GM18508 (cell line): ENCODE measurements at regions not wholly inside any gene's neighbourhood (a gene's known extent, or its start where the extent isn't known, plus 50 kb on each side); places are given as distances from the start of the nearest gene placed in this dataset.

Source experiments
- ATAC-seq: cut with Tn5 transposase; IDR thresholded peaks from one replicate; pipeline ENCODE4 v1.9.1; 2021; ENCODE audit warnings: moderate number of reproducible peaks; ENCODE audit not compliant: insufficient read depth, unreplicated experiment

GRCh38 chr2:118479020-118479419, 368.4 kb downstream of the EN1 start:
- ATAC-seq: no peak

DNA sequence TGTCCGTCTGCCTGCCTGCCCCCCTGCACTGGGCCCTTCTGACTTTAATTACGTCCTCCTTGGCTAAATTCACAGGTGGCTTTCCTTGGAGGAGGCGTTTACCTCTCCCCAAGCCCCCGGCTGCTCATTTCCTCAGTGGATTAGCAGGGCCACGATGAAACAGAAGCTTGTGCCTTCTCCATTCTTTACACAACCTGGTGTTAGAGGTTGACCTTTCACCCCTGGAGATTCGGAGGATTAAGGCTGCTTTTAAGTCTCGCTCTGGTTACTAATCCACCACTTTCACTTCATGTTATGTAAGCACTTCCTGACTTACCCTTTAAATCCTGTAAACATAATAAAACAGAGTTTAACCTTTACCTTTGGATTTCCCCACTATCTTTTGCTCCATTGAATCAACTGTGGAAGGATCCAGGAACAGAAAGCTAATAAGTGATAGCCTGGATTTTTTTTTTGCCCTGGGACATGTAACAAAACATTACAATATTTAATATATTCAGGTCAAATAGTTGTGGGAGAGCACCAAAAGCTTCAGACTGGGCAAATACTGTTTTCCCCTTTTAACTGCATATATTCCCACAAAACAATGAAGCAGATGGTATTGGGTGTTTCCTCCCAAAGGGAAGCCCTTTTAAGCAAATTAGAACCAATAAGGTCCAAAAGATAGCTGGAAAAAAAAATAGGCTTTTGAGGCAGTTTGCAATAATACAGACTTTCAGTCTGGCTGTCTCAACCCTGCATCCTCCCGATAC, 370.2 kb downstream of the EN1 start:
- no peak for ATAC-seq

DNA sequence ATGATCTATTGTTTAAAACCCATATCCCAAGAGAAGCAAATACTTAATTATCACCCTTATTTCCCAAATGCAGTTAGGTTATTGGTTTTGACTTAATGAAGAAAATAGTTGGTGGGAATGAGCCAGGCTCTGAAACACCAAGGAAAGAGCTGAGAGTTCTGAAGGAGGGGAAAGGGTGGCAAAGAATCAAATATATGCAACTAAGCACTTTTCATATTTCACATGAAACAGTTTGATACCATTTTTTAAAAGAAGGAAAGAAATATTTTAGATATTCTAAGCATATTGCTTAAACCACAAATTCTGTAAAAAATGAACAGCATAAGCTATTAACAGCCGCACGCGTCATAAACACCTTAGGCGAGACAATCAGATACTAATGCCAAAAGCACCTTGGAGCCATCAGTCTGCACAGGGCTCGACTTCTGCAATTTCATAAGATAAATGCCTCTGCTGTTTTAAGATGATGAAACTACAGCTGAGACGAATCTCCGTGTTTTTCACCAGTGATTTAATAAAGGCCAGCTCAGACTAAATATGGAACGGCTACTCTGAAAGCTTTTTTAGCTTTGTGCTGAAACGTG, 371.7 kb downstream of the EN1 start:
- ATAC-seq: no peak

- no peak for ATAC-seq
Observed at GRCh38 chr2:118474541-118474920, 372.9 kb downstream of the EN1 start.

DNA sequence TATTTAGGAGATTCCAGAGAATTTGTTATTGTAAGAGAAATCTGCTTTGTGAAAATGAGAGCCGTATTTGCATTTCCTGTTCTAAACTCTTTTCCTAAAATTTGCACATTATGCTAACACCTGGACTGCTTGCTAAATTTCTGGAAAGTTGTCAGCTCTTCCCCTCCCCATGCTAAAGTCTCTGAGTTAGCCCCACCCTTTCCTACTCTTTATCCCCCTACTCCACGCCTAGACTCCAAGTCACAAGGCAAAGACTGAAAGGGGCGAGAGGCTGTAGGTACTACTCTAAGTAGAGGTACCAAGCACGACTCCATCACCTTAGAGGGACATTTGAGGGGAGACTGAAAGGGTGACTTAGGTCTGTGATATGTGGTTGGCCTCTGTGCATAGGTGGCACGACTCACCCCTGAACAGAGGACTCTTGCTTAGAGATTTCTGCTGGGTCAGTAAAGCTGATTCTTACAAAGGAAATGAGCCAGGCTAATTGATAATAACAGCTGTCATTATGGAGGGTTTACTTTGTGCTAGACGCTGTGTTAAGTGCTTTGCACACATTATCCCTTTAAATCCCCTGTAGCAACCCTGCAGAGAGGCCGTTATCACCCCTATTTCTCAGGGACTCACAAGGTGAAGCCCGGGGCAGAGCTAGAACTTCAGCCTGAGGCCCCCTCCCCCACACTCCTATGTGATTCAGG, 373.5 kb downstream of the EN1 start:
- no peak for ATAC-seq

- ATAC-seq: no peak
Observed at GRCh38 chr2:118473241-118473640, 374.2 kb downstream of the EN1 start.

GRCh38 chr2:118470297-118470696, 377.2 kb downstream of the EN1 start:
- no peak for ATAC-seq

GRCh38 chr2:118469103-118469502, 378.3 kb downstream of the EN1 start:
- no peak for ATAC-seq

- no peak for ATAC-seq
Observed at GRCh38 chr2:118464546-118465265, 376.4 kb downstream of the INSIG2 start.

- no peak for ATAC-seq
Observed at GRCh38 chr2:118464046-118464445, 375.8 kb downstream of the INSIG2 start.

DNA sequence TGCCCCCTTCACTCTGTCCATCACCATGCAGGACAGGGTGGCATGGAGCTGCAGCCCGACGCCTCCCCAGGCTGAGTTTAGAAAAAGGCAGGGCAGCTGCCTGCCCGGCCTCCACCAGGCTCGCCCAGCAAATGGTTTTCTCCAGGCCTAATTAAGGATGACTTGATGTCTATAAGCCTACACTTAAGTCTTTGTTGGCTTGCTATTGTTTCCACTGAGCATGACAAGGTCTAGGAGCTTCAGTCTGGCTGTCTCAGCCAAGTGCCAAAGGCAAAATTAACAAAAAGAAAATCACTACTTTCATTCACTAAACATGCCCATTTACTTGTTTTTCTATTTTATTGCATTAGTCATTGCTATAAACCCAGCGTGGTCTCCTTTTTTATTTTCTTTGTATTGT, 372.2 kb downstream of the INSIG2 start:
- ATAC-seq: no peak

DNA sequence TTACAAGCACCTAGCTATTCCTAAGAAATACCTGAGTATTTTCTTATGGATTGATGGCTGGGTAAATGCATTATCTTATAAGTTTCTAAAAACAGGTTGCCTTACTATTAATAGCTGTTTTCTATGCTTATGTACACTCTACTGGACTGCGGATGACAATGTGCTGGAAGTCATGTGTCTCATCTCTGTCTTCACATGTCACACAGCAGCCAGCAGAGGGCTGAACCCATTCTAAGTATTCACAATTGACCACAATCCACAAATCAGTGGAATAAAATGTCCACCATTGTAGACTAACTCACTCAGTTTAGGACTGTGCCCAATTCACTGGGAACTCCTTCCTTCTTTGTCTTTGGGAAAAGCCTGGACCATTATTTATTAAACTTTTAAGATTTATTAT, 371.2 kb downstream of the INSIG2 start:
- no peak for ATAC-seq

GRCh38 chr2:118457951-118458350, 369.7 kb downstream of the INSIG2 start:
- ATAC-seq: no peak

DNA sequence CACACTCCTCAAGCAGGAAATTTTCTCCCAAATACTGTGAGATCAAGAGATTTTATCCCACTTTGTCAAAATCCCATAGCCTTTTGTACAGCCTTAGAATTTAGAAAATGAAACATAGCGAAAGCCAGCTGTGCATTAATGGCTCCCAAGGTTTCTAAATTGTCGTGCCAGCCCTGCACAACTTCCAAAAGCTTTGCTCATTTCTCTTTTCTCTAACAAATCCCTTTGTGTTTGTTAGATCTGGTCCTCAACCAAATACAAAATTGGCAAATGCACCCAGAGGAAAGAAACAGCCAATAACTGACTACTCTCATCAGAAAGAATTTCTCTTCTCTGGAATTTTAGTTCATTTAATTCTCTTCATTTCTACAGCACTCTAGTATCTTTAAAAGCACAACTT, 361.1 kb downstream of the INSIG2 start:
- no peak for ATAC-seq

DNA sequence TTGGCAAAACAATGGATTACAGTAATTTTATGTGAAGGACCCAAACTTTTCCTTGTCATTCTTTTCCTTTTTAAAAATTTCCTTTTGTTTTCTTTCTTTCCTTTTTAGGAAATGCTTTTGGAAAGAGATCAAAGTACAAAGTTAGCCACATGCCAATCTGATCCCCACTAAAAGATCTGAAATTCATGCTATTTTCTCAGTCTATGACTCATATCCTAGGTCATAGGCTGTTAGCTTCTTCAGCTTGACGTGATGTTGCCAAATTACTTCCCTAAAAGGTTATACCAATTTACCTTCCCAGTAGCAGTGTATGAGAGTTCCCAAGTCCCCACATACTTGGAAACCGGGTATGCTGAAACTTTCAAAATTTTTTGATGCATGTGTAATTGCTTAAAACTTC, 355.3 kb downstream of the INSIG2 start:
- no peak for ATAC-seq

- ATAC-seq: no peak
Observed at GRCh38 chr2:118442996-118443553, 354.8 kb downstream of the INSIG2 start.

DNA sequence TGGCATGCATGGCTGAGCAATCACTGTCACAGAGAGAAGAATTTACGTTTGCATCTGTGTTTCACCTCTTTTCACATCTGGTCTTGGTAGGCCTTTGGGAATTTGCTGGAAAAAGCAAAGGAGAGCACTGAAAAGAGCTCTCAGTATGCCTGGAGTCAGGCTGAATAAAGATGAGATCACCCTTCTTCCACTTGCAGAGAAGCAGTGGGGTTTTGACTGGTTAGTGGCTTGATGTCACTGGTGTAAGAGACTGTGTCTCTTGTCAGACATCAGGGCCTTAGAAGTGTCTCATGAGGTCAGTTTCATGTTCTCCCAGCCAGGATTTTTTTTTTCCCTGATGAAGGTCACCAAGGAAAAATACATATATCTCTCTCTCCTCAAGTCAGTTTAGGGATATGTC, 353.8 kb downstream of the INSIG2 start:
- ATAC-seq: no peak

GRCh38 chr2:118440404-118441098, 352.3 kb downstream of the INSIG2 start:
- no peak for ATAC-seq

DNA sequence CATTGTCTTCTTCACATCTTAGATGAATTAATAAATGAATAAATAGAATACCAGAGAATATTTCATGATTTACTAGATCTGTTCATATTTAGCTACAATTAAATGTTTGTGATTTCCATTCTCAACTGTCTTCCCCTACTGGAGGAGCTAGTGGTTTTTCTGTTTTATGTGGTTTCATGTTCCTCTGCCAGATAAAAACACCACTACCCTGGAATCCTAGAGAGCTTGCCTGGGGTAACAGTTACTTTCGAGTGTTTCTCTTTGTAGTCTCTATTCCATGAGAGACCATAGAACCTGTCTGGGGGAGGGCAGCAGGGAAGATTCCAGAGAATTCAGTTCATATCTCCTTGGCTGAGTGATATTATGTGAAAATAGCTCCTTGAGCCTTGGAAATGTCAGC, 349.2 kb downstream of the INSIG2 start:
- ATAC-seq: no peak

DNA sequence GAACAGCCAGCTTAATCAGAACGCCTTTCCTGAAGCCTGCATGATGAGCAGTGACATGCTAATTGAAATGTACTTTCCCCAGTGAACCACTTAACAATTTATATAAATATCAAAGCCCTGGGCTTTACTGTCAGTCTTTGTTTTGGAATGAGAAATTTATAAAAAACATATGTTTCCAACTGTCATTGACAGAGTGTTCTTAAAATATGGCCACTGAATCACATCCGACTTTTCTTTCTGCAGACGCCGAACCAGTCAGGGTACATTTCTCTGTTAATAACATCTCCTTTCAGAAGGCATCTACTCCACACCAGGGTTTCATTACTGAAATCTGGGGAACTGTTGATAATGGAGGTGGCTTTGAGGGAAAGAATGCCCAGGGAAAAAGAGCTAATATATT, 343.7 kb downstream of the INSIG2 start:
- no peak for ATAC-seq
